HG02981 (cell line): ENCODE measurements at regions not wholly inside any gene's neighbourhood (a gene's known extent, or its start where the extent isn't known, plus 50 kb on each side); places are given as distances from the start of the nearest gene placed in this dataset.

Experiments
- ATAC-seq: cut with Tn5 transposase; IDR thresholded peaks from one replicate; pipeline ENCODE4 v1.9.1; 2021; ENCODE audit warnings: mild to moderate bottlenecking, moderate library complexity; ENCODE audit not compliant: unreplicated experiment

GRCh38 chr16:63230421-63231040 is 1194.3 kb upstream of the CDH8 start:
- no peak for ATAC-seq

- no peak for ATAC-seq
These were observed 1192.0 kb upstream of the CDH8 start for GRCh38 chr16:63228259-63228658.

- no peak for ATAC-seq
These were observed 1187.6 kb upstream of the CDH8 start for GRCh38 chr16:63223851-63224250.

GRCh38 chr16:63216696-63217423 is 1180.6 kb upstream of the CDH8 start:
- ATAC-seq, result no peak

- ATAC-seq, result no peak
These were observed 1165.6 kb upstream of the CDH8 start for GRCh38 chr16:63201851-63202250.

GRCh38 chr16:63200940-63201339 is 1164.7 kb upstream of the CDH8 start:
- no peak for ATAC-seq

- ATAC-seq, result no peak
These were observed 1159.1 kb upstream of the CDH8 start for GRCh38 chr16:63195336-63195735.

- ATAC-seq, result no peak
These were observed 1156.7 kb upstream of the CDH8 start for GRCh38 chr16:63192980-63193379.

GRCh38 chr16:63188086-63188771 is 1152.0 kb upstream of the CDH8 start:
- no peak for ATAC-seq

GRCh38 chr16:63187638-63188037 is 1151.4 kb upstream of the CDH8 start:
- ATAC-seq, result no peak

GRCh38 chr16:63185235-63185780 is 1149.1 kb upstream of the CDH8 start:
- no peak for ATAC-seq

- ATAC-seq, result no peak
These were observed 1147.5 kb upstream of the CDH8 start for GRCh38 chr16:63183743-63184142.

GRCh38 chr16:63175313-63175712 is 1139.1 kb upstream of the CDH8 start:
- no peak for ATAC-seq

- ATAC-seq, result no peak
These were observed 1138.6 kb upstream of the CDH8 start for GRCh38 chr16:63174801-63175200.

- ATAC-seq, result no peak
These were observed 1135.3 kb upstream of the CDH8 start for GRCh38 chr16:63171545-63171944.

- ATAC-seq, result no peak
These were observed 1132.9 kb upstream of the CDH8 start for GRCh38 chr16:63169100-63169499.

GRCh38 chr16:63157818-63158217 is 1121.6 kb upstream of the CDH8 start:
- ATAC-seq, result no peak

- no peak for ATAC-seq
These were observed 1110.0 kb upstream of the CDH8 start for GRCh38 chr16:63146251-63146650.

- no peak for ATAC-seq
These were observed 1109.2 kb upstream of the CDH8 start for GRCh38 chr16:63145411-63145810.

- ATAC-seq, result no peak
These were observed 1098.8 kb upstream of the CDH8 start for GRCh38 chr16:63135069-63135468.

GRCh38 chr16:63131503-63131902 is 1095.3 kb upstream of the CDH8 start:
- ATAC-seq, result no peak

- no peak for ATAC-seq
These were observed 1094.7 kb upstream of the CDH8 start for GRCh38 chr16:63130942-63131341.
